SKM-1 (cell line): ENCODE measurements at regions not wholly inside any gene's neighbourhood (a gene's known extent, or its start where the extent isn't known, plus 50 kb on each side); places are given as distances from the start of the nearest gene placed in this dataset.
"Not testable (repeated sequence)": the region's sequence is repeated elsewhere in the genome, so short reads cannot be mapped to it uniquely, and the experiment has no call there.

ENCODE experiments used
- DNase-seq: peaks from one replicate; lab custom pipeline; 2025; ENCODE audit not compliant: unreplicated experiment; lab: John Stamatoyannopoulos, UW

DNA sequence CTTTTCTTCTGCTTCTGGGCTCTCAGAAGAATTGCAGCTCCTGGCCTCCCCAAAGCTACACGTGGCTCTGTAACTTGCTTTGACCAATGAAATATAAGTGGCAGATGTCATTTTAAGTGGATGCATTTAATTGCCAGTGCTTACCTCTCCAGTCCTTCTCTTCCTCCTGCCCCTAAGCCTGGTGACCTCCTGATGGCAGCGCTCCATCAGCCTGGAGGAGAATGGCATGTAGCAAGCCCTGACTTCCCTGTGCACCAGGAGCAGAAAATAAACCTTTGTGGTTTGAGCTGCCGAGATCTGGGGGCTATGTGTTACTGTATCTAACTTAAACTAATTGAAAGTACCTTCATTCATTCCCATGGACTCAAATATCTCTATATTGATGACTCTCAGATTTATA, 304.7 kb upstream of the CHRNA7 start:
- not testable (repeated sequence) for DNase-seq

GRCh38 chr15:31727612-31728011, 302.7 kb upstream of the CHRNA7 start:
- no peak for DNase-seq

DNA sequence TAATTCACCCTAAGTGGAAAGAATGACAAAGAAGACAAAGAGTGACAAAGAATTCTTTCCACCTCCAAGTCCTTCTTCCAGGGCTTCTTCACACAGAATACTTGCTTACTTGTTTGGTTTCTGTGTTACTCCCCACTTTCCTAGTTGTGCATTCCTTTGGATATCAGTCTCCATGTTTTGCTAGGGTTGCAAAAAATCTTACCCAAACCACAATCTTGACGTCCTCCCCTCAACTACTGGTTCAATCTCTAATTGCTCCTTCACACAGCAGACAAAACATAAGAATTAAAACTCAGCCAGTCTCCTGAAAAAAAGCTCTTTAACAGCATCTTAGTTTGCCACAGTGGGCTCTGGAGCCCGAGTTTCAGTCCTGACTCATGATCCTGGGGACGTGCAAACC, 297.6 kb upstream of the CHRNA7 start:
- DNase-seq = no peak

GRCh38 chr15:31733424-31733823, 296.9 kb upstream of the CHRNA7 start:
- DNase-seq = no peak

GRCh38 chr15:31740203-31740602, 290.1 kb upstream of the CHRNA7 start:
- DNase-seq = no peak

DNA sequence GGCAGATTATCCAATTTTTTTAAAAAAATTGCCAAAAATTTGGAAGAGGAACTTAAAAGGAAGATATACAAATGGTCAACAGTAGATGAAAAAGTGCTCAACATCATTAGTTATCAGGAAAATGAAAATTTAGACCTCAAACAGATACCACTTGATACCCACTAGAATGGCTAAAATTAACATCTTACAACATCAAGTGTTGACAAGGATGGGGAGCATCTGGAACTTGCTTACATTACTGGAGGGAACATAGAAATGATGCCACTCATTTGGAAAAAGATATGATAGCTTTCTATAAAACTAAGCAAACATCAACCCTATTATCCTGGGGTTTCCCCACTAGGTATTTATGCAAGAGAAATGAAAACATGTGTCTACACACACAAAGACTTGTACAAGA, 284.5 kb upstream of the CHRNA7 start:
- DNase-seq = no peak

GRCh38 chr15:31752065-31752762, 278.1 kb upstream of the CHRNA7 start:
- DNase-seq = no peak

DNA sequence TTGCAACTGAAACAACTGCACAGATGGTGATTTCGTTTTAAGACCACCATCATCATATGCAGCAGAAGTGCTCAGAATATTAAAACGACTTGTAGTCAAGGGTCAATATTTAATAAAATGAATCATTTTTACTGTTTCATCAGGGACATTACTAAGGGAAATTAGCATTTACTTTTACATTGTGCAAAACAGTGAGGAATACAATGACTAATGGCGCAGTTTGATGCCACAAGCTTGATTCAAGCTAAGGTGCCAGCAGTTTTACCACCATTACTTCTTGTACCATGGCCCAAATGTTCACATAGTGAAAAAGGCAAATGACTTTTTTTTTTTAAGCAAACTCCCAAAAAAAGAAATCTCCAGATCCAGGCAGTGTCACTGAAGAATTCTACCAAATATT, 277.4 kb upstream of the CHRNA7 start:
- no peak for DNase-seq

DNA sequence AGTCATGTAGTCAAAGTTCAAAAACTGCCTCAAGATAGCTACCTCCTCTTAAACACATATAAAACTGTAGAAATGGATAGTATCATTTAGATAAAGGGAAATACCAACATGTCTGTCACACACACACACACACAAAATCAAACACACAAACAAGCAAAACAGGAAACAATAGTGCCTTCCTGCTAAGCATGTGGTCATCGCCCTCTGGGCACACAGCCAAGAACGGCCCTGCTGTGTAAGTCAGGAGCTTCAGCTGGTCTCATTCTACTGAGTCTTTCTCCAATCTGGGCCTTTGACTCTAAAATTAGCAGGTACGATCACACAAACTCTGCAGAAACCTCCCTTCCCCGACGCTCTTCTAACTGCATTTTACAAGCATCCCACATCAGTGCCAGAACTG, 272.2 kb upstream of the CHRNA7 start:
- DNase-seq = no peak

- no peak for DNase-seq
Observed at GRCh38 chr15:31768055-31768454, 262.3 kb upstream of the CHRNA7 start.

DNA sequence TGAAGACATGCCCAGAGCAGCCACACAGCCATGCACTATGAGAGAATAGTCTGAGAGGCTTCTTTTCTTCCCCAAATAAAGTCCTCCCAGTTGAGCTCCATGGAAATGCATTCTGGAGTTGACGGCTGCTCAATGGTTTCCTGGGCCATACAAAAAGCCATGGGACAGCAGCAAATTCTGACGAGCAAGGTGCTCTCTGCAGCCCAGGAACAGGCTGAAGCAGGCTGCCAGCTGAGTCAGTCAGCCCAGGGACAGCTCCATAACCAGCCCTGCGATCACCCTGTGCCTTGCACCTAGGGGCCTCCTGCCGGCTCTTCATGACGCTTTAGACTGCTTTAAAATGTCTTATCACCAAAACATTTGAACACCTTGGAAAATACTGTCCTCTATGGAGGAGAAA, 256.3 kb upstream of the CHRNA7 start:
- DNase-seq = no peak

DNA sequence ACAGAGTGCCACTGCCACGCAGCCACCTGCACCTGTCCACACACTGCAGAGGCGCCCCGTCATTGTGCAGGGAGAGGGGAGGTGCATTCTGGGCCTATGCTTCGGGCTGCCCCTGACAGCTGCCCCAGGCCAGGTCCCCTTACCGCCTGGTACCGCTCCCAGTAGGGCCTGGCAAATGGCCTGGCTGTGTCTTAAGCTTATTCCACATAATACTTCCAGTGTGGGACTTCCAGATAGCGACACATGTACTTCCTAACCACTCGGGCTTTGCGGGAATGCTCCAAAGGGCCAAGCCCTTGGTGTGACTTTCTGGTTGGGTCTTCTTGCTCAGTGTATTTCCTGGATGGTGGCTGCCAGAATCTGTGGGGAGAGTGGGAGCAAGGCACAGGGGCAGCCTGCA, 254.3 kb upstream of the CHRNA7 start:
- no peak for DNase-seq

- no peak for DNase-seq
Observed at GRCh38 chr15:31781261-31781660, 249.1 kb upstream of the CHRNA7 start.

DNA sequence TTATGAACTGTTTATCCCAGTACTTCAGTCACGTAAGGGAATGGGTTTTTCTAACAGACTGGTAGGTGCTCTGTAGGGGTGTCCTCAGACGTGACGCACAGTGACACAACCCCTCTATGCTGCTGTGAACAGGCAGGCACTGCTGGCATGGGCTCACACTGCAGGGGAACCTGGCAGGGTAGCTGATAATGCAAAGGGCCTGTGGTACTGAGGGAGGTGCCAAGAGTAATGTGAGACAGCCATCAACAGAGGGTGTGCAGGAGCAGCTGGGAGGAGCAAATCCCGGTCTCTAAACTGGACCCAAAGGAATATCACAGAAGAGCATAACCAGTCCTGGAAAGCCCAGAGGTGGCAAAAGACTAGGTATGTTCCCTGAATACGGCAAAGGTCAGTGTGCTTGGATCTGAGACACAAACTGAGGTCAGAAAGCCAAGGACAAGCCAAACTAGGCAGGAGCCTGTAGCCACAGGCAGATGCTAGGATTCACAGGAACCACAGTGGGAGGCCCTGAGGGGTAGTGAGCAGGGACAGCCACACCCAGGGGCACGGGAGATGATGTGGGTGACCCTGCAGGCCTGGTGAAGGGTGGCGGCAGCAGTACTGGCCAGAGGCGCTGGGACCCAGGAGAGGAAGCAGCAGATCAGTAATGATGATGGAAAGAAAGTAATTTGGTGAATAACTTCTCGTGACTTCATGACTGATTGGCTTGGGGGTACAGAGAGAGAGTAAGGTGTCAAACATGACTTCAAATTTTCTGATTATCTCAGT, 248.1 kb upstream of the CHRNA7 start:
- no peak for DNase-seq

- no peak for DNase-seq
Observed at GRCh38 chr15:31782951-31783350, 247.4 kb upstream of the CHRNA7 start.

DNA sequence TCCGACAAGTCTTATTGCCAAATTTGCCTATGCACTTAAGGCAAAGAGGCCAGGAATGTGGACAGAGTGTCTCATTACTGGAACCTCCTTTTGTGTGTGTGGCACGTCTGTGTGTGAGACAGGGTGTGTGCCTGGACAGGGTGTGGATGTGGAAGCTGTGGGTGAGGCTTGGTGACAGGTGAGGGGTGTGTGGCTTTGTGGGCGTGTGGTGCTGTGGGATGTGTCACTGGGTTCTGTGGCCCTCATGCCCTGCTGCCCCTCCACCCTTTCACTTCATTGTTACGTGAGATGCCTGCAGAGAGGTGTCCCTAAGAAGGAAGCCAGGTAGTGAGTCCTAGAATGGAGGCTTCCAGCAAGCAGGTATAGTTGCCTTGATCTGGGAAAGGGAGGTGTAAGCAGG, 244.0 kb upstream of the CHRNA7 start:
- DNase-seq = no peak

DNA sequence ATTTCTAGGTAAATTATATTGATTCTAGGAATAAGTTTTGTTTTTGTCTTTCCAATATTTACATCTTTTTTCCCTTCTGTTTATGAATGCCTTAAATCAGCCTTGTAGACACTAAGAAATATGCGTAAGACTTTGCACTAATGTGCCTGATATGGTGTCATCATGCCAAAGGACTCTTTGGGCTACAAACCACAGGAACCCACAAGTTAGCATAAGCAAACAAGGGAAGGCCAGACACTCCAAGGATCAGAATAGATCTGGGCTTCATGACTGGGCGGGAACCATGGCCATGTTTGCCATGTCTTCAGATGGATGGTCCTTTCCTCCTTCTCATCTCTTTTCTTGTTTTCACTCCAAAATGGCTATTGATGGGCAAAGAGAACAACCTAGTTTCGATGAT, 242.2 kb upstream of the CHRNA7 start:
- DNase-seq = no peak

DNA sequence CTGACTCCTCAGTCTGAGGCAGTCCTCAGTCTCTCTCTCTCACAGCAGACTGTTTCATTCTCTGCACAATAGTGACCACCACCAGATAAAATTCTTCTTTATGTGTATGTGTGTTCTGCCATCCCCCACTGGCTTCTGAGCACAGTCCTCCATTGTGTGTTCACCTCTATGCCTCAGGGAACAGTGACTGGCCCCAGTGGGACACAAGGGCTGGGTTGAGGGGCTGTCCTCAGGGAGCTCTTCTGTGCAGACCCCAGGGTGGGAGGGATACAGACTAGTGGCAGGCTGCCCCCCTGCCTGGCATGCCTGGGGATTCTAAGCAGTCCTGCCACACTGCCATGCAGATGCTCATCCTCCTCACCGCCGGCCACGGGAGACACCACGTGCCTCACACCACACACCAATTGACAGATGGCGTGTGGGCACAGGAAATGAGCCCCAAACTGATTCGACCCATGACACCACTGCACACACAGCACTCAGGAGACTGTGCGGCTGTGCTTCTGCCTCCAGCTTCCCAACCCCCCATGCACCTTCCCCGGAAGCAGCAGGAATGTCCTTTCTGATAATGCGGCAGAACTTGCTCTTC, 237.6 kb upstream of the CHRNA7 start:
- no peak for DNase-seq

DNA sequence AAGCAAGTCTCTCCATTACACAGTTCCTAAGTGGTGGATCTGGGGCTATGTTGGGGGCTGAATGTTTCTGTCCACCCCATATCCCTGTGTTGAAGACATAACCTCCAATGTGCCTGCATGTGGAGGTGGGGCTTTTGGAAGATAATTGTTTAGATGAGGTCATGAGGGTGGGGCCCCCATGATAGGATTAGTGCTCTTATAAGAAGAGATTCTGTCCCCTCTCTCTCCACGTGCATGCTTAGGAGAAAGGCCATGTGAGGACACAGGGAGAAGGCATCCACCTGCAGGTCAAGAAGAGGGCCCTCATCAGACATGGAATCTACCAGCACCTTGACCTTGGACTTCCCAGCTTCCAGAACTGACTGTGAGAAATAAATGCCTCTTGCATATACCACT, 231.0 kb upstream of the CHRNA7 start:
- DNase-seq = no peak

- no peak for DNase-seq
Observed at GRCh38 chr15:31799715-31800321, 230.5 kb upstream of the CHRNA7 start.

DNA sequence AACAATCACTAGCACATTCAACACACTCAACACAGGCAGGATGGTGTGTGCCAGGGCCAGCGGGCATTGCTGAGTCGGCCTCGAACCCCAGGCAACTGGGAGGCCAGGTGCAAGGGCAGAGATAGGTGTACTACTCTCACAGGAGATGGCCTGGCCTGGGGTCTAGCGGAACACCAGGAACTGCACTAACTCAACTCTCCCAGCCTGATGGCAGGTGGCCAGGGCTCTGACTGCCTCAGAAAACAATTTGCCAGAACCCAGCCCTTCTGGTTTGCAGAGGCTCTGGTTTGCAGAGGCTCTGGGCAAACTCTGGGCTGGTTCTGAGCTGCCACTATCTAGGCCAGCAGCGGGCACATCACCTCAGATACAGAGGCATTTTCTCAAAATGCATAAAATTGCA, 229.2 kb upstream of the CHRNA7 start:
- no peak for DNase-seq

DNA sequence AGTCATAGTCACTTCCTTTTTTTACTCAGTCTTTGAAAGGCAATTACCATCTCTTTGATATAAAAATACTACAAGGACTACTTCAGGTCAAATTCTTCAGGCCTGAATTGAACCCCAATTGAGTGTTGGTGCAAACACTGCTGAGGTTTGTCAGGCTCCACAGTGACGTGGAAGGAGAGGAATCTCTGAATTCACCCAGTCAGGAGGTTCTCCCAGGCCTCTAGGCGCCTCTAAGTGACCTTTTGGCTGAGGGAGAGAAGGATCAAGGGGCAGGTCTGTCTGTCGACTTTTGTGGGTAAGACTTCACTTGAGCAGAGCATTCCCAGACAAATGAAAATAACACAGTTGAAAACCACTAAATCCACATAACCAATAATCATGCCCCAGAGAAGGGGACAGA, 227.6 kb upstream of the CHRNA7 start:
- DNase-seq = no peak
